Neutrophil (primary cell): ENCODE measurements at regions not wholly inside any gene's neighbourhood (a gene's known extent, or its start where the extent isn't known, plus 50 kb on each side); places are given as distances from the start of the nearest gene placed in this dataset.

Experiments
- H3K27ac ChIP-seq: fragments of 200-600 bp; sonication (generic); 2 replicates; pipeline ENCODE4 v1.5.1; 2016; ENCODE audit warnings: mild to moderate bottlenecking, moderate library complexity
- H3K27me3 ChIP-seq: fragments of 200-600 bp; sonication (generic); 2 replicates; pipeline ENCODE4 v1.6.0; 2016; ENCODE audit warnings: mild to moderate bottlenecking
- H3K36me3 ChIP-seq: fragments of 200-600 bp; sonication (generic); 2 replicates; pipeline ENCODE4 v1.5.1; 2017
- H3K4me1 ChIP-seq, 2 experiments: fragments of 200-600 bp in 1 of 2; sonication (generic) in 1 of 2; 1 replicate in 1 of 2; 2 replicates in 1 of 2; pipeline versions ENCODE4 v1.5.1 to v1.6.1; 2013 to 2016; ENCODE audit warnings: low read depth in 1 of 2, low read length in 1 of 2, mild to moderate bottlenecking in 1 of 2, moderate library complexity in 1 of 2; ENCODE audit not compliant: control insufficient read depth in 1 of 2, insufficient read depth in 1 of 2
- H3K4me3 ChIP-seq, 2 experiments: fragments of 200-600 bp in 1 of 2; sonication (generic) in 1 of 2; 1 replicate in 1 of 2; 2 replicates in 1 of 2; pipeline ENCODE4 v1.5.1; 2013 to 2016; ENCODE audit warnings: low read depth in 1 of 2, low read length in 1 of 2, mild to moderate bottlenecking in 1 of 2, moderate library complexity in 1 of 2
- H3K9me3 ChIP-seq: fragments of 200-600 bp; sonication (generic); 2 replicates; pipeline ENCODE4 v1.5.1; 2016
- CTCF ChIP-seq: fragments of 200-600 bp; sonication (generic); IDR thresholded peaks from 2 replicates; pipeline ENCODE4 v1.5.1; 2016; ENCODE audit warnings: antibody characterized with exemption

DNA sequence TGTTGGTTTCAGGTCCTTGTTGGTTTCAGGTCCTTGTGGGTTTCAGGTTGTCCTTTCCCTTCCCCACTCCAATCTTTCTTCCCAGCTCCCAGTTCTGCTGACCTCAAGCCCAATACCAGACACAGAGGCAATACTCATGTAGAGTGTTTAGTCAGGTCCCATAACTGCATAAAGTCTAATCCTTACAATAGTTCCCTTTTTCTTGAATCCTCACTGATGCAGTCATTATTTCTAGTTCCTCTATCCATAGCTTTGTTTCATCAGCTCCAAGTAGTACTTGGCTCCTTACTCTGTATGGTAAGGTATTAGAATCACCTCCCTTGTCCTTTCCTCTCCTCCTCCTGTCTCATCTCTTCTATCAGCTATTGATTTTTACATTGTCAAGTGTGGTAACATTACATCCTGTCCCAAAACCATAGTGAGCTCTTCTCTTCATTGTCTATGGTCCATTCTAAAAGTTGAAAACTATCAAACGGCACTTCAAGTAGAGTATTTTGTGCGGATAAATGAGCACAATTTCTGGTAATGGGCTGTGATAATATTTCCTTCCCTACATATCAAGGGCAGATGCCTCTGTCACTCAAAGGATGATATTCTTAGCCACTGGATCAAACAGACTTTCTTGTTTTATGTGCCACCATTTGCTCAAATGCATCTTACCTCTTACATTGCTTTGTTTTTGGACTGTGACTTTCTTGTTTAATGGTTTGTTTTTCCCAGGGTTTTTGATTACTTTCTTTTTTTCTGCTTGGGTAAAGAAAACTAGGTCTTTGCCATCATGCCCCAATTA lies 57.2 kb upstream of the JDP2 start:
- Histone ChIP-seq H3K27me3 (no peaks in the 10 kb centered on the region), H3K4me1 (peaks cover 28 to 29% of the 10 kb centered on the region in 2 experiments), H3K27ac (peak overlapping the region; percentile 80), H3K36me3 (no peaks in the 10 kb centered on the region), H3K9me3 (no peaks in the 10 kb centered on the region), H3K4me3 (no peak overlapping the region)
- TF ChIP-seq CTCF, result no peak

GRCh38 chr14:75371297-75371696 lies 56.5 kb upstream of the JDP2 start:
- H3K9me3 ChIP-seq, result no peaks in the 10 kb centered on the region
- no peak overlapping the region for H3K4me3 ChIP-seq
- TF ChIP-seq CTCF, result no peak
- peaks cover 28 to 29% of the 10 kb centered on the region in 2 experiments for H3K4me1 ChIP-seq
- H3K36me3 ChIP-seq, result no peaks in the 10 kb centered on the region
- no peaks in the 10 kb centered on the region for H3K27me3 ChIP-seq
- peak overlapping the region; percentile 80 for H3K27ac ChIP-seq

GRCh38 chr14:75372260-75372659 lies 55.6 kb upstream of the JDP2 start:
- no peak overlapping the region for H3K27ac ChIP-seq
- TF ChIP-seq CTCF, result no peak
- no peaks in the 10 kb centered on the region for H3K9me3 ChIP-seq
- H3K27me3 ChIP-seq, result no peaks in the 10 kb centered on the region
- H3K36me3 ChIP-seq, result no peaks in the 10 kb centered on the region
- no peak overlapping the region for H3K4me3 ChIP-seq
- peaks cover 28 to 29% of the 10 kb centered on the region in 2 experiments for H3K4me1 ChIP-seq

- Histone ChIP-seq H3K27me3 (no peaks in the 10 kb centered on the region), H3K4me1 (peaks cover 28 to 29% of the 10 kb centered on the region in 2 experiments), H3K4me3 (no peak overlapping the region), H3K27ac (no peak overlapping the region), H3K36me3 (no peaks in the 10 kb centered on the region), H3K9me3 (no peaks in the 10 kb centered on the region)
- TF ChIP-seq CTCF, result no peak
Observed at GRCh38 chr14:75373133-75373532, 54.7 kb upstream of the JDP2 start.

GRCh38 chr14:75373616-75374015 lies 54.2 kb upstream of the JDP2 start:
- Histone ChIP-seq H3K27me3 (no peaks in the 10 kb centered on the region), H3K4me1 (peaks cover 28 to 29% of the 10 kb centered on the region in 2 experiments), H3K9me3 (no peaks in the 10 kb centered on the region), H3K4me3 (no peak overlapping the region), H3K27ac (no peak overlapping the region), H3K36me3 (no peaks in the 10 kb centered on the region)
- TF ChIP-seq CTCF, result no peak
